Neutrophil (primary cell): ENCODE measurements at regions not wholly inside any gene's neighbourhood (a gene's known extent, or its start where the extent isn't known, plus 50 kb on each side); places are given as distances from the start of the nearest gene placed in this dataset.

ENCODE experiments used
- H3K27ac ChIP-seq: fragments of 200-600 bp; sonication (generic); 2 replicates; pipeline ENCODE4 v1.5.1; 2016; ENCODE audit warnings: mild to moderate bottlenecking, moderate library complexity
- H3K27me3 ChIP-seq: fragments of 200-600 bp; sonication (generic); 2 replicates; pipeline ENCODE4 v1.6.0; 2016; ENCODE audit warnings: mild to moderate bottlenecking
- H3K36me3 ChIP-seq: fragments of 200-600 bp; sonication (generic); 2 replicates; pipeline ENCODE4 v1.5.1; 2017
- H3K4me1 ChIP-seq, 2 experiments: fragments of 200-600 bp in 1 of 2; sonication (generic) in 1 of 2; 1 replicate in 1 of 2; 2 replicates in 1 of 2; pipeline versions ENCODE4 v1.5.1 to v1.6.1; 2013 to 2016; ENCODE audit warnings: low read depth in 1 of 2, low read length in 1 of 2, mild to moderate bottlenecking in 1 of 2, moderate library complexity in 1 of 2; ENCODE audit not compliant: control insufficient read depth in 1 of 2, insufficient read depth in 1 of 2
- H3K4me3 ChIP-seq, 2 experiments: fragments of 200-600 bp in 1 of 2; sonication (generic) in 1 of 2; 1 replicate in 1 of 2; 2 replicates in 1 of 2; pipeline ENCODE4 v1.5.1; 2013 to 2016; ENCODE audit warnings: low read depth in 1 of 2, low read length in 1 of 2, mild to moderate bottlenecking in 1 of 2, moderate library complexity in 1 of 2
- H3K9me3 ChIP-seq: fragments of 200-600 bp; sonication (generic); 2 replicates; pipeline ENCODE4 v1.5.1; 2016
- TF ChIP-seq, protein P1 (sequence below): fragments of 200-600 bp; sonication (generic); IDR thresholded peaks from 2 replicates; pipeline ENCODE4 v1.5.1; 2016; ENCODE audit warnings: antibody characterized with exemption

DNA sequence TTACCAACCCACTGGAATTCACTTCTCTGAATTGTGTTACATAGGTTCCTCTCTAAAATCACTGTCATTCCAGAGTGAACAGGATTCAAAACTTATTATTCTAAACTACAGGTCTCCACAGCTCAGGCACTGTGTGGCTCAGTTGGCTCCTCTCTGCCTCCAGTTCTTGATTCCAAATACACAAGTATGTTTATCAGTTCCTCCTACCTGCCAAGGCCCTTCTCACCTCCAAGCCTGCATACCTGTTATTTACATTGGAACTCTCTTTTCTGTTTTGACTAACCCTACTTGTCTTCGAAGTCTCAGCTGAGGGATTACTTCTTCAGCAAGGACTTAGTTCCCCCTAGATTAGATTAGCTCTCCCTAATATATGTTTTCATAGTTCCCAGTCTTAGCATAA lies 397.6 kb upstream of the TMTC1 start:
- Histone ChIP-seq H3K36me3 (no peaks in the 10 kb centered on the region), H3K9me3 (no peaks in the 10 kb centered on the region), H3K27me3 (no peaks in the 10 kb centered on the region), H3K4me3 (no peak overlapping the region), H3K27ac (no peak overlapping the region), H3K4me1 (no peaks in the 10 kb centered on the region)
- TF ChIP-seq, protein P1, sequence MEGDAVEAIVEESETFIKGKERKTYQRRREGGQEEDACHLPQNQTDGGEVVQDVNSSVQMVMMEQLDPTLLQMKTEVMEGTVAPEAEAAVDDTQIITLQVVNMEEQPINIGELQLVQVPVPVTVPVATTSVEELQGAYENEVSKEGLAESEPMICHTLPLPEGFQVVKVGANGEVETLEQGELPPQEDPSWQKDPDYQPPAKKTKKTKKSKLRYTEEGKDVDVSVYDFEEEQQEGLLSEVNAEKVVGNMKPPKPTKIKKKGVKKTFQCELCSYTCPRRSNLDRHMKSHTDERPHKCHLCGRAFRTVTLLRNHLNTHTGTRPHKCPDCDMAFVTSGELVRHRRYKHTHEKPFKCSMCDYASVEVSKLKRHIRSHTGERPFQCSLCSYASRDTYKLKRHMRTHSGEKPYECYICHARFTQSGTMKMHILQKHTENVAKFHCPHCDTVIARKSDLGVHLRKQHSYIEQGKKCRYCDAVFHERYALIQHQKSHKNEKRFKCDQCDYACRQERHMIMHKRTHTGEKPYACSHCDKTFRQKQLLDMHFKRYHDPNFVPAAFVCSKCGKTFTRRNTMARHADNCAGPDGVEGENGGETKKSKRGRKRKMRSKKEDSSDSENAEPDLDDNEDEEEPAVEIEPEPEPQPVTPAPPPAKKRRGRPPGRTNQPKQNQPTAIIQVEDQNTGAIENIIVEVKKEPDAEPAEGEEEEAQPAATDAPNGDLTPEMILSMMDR = no peak

DNA sequence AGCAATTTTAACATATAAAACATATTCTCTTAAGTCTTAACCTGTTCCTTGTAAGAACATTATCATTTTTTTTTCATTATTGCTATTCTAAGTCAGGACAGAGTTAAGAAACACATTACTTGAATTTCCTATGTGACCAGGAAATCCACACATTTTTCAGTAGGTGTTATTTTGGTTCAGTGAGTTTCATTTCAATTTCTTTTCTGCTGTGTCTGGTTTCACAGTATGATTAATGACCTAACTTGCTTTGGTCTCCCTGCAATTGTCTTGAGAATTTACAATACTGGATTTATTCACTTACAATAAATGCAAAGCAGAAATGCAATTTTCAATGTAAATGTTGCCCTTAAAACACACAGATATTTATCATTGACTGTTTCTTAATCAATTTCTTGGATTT lies 396.9 kb upstream of the TMTC1 start:
- Histone ChIP-seq H3K27ac (no peak overlapping the region), H3K36me3 (no peaks in the 10 kb centered on the region), H3K4me3 (no peak overlapping the region), H3K27me3 (no peaks in the 10 kb centered on the region), H3K4me1 (no peaks in the 10 kb centered on the region), H3K9me3 (no peaks in the 10 kb centered on the region)
- TF ChIP-seq, protein P1 = no peak

DNA sequence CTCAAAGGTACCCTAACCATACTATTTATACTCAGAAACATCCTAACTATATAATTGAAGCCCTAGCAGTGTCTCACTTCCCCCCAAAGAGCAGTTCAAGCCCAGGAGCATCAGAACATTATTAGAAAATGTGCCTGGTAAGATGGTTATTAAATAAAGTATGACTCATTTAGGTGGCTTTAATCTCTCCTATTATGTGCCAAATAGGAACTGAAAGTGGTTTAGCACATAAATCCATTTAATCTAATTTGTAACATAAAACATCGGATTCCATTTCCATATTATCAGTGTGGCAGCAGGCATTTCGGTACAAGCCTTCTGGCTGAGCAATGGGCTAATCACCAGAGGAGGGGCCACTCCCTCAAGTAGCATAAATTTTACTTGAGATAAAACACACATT lies 395.2 kb upstream of the TMTC1 start:
- TF ChIP-seq, protein P1 = no peak
- Histone ChIP-seq H3K27me3 (no peaks in the 10 kb centered on the region), H3K27ac (no peak overlapping the region), H3K36me3 (no peaks in the 10 kb centered on the region), H3K4me1 (no peaks in the 10 kb centered on the region), H3K4me3 (no peak overlapping the region), H3K9me3 (no peaks in the 10 kb centered on the region)

DNA sequence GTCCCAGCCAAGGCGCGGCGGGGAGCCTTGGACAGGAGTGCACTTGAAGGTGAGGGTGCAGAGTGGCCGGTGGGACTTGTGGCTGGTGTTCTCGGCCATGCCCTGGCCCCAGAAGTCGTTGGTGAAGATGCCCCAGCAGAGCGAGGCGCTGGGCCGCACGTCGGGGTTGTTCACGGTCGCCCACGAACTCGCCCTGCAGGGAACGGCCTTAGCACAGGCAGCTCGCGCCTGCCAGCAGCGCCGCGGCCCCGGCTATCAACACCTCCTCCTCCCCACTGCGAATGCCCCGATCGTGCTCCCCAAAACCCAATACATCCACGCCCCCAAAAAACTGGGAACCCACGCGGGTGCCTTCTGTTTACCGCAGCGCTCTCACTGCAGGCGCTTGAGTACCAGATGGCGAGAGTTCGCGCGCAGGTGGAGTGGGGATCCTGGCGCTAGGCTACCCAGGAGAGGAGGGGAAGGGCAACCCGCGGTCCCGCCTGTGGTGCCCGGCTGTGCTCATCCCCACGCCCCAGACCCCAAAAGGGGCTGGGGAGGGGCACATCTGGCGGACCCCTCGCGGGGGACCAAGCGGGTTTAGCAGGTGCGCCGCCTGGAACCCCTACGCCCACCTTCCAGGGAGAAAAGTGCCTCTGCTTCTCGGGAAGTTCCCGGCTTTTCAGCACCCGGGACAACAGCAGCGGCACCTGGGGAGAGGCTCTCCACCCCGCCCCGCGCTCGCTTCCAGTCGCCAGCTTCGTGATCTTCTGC lies 386.3 kb upstream of the TMTC1 start:
- TF ChIP-seq, protein P1 = no peak
- Histone ChIP-seq H3K27me3 (peaks cover 37% of the 10 kb centered on the region), H3K27ac (no peak overlapping the region), H3K36me3 (no peaks in the 10 kb centered on the region), H3K9me3 (no peaks in the 10 kb centered on the region), H3K4me1 (no peaks in the 10 kb centered on the region), H3K4me3 (no peak overlapping the region)

DNA sequence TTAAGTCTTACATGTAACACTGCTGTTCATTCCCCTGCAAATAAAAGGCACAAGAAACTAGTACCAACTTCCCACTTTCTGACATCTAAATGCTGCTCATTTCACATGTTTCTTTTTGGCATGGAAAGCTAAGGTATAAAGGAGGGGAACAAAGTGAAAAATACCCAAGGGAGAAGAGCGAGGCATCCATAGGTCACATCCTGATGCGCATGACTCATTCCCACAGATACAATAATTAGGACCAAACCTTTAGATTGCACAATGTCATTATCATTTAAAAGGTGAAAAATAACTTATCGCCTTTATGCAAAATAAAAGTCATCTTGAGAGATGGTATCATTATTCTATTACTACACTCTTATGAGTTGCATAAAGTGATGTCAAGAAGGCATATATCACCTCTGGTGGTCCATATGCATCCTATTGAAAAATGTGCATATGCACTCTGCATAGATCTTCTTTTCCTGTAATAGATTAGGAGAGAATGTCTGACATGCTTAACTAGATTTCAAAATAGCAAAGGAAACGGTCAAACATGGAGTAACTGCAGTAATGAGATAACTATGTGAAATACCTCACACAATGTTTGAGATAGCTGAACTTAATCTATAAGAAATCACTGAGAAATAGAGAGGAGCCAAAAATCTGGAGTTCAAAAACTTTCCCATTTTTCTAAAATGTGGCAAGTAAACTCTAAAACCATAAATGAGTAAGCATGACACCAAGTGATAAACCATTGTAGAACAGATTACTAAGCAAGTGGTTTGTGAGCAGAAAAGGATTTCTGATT lies 382.5 kb upstream of the TMTC1 start:
- Histone ChIP-seq H3K4me3 (no peak overlapping the region), H3K36me3 (no peaks in the 10 kb centered on the region), H3K27ac (no peak overlapping the region), H3K9me3 (no peaks in the 10 kb centered on the region), H3K27me3 (peaks cover 34% of the 10 kb centered on the region), H3K4me1 (no peaks in the 10 kb centered on the region)
- TF ChIP-seq, protein P1 = no peak
